GM12878 (cell line): ENCODE measurements at regions not wholly inside any gene's neighbourhood (a gene's known extent, or its start where the extent isn't known, plus 50 kb on each side); places are given as distances from the start of the nearest gene placed in this dataset.
"Not testable (repeated sequence)": the region's sequence is repeated elsewhere in the genome, so short reads cannot be mapped to it uniquely, and the experiment has no call there.

Experiments
- ATAC-seq: fragments of 200-7000 bp; cut with Tn5 transposase; 3 replicates; pipeline ENCODE4 v1.9.1; 2020; ENCODE audit warnings: mild to moderate bottlenecking, moderate library complexity
- BruUV-seq: library from RNA; stranded (reverse); fragments of 400-500 nt; replicated peaks from 2 replicates; lab custom pipeline; 2021; lab: Mats Ljungman, UMichigan
- CTCF ChIA-PET: fragments of 300-600 bp; sonication (Branson Sonifier 250); formaldehyde crosslinking; extraction: SDS; loops from one replicate; lab custom pipeline; 2021; ENCODE audit warnings: inconsistent platforms; lab: Yijun Ruan, JAX
- POLR2A ChIA-PET: fragments of 350-600 bp; formaldehyde crosslinking; extraction: SDS; loops from one replicate; lab custom pipeline; 2021; ENCODE audit warnings: inconsistent platforms; lab: Charles Lee
- RAD21 ChIA-PET: fragments of 300-600 bp; sonication (Branson Sonifier 250); formaldehyde crosslinking; loops from one replicate; lab custom pipeline; 2023; ENCODE audit warnings: antibody characterized with exemption; ENCODE audit not compliant: unreplicated experiment; lab: Charles Lee
- SMC1A ChIA-PET: fragments of 300-600 bp; sonication (Branson Sonifier 250); formaldehyde crosslinking; loops from one replicate; lab custom pipeline; 2023; ENCODE audit not compliant: unreplicated experiment, uncharacterized antibody; lab: Charles Lee
- DNase-seq: peaks from one replicate; pipeline ENCODE4 v3.0.0-alpha.2; 2011; ENCODE audit warnings: low read depth, low spot score
- FAIRE-seq: peaks from 3 replicates; lab custom pipeline; 2011; peaks lifted over from hg19 to GRCh38; lab: Jason Lieb, UNC
- H2AFZ ChIP-seq: 2 replicates; pipeline ENCODE4 v1.6.0; 2011; ENCODE audit warnings: low read depth, low read length, control low read depth; ENCODE audit not compliant: control insufficient read depth
- H3K27ac ChIP-seq: 2 replicates; pipeline ENCODE4 v1.5.1; 2011; ENCODE audit warnings: control low read depth; ENCODE audit not compliant: control insufficient read depth, insufficient read depth
- H3K27me3 ChIP-seq, 2 experiments: replicated peaks in 1 of 2; 2 replicates each; pipeline versions ENCODE4 v1.6.0 to v1.6.1; 2011; ENCODE audit warnings: low read length in 1 of 2; ENCODE audit not compliant: control insufficient read depth in 2 of 2, insufficient read depth in 2 of 2
- H3K36me3 ChIP-seq, 2 experiments: 2 replicates each; pipeline ENCODE4 v1.5.1; 2011; ENCODE audit warnings: low read length in 1 of 2; ENCODE audit not compliant: control insufficient read depth in 2 of 2, insufficient read depth in 2 of 2
- H3K4me1 ChIP-seq: 2 replicates; pipeline ENCODE4 v1.6.1; 2011; ENCODE audit warnings: mild to moderate bottlenecking, low read length, moderate library complexity, mixed read lengths; ENCODE audit not compliant: control insufficient read depth, insufficient read depth
- H3K4me2 ChIP-seq: 2 replicates; pipeline ENCODE4 v1.6.0; 2011; ENCODE audit warnings: control low read depth; ENCODE audit not compliant: control insufficient read depth, insufficient read depth
- H3K4me3 ChIP-seq: fragments of 200-600 bp; sonication (generic); 2 replicates; pipeline ENCODE4 v1.5.1; 2016
- H3K79me2 ChIP-seq: 2 replicates; pipeline ENCODE4 v1.6.0; 2011; ENCODE audit warnings: low read length; ENCODE audit not compliant: control insufficient read depth, insufficient read depth
- H3K9ac ChIP-seq: 2 replicates; pipeline ENCODE4 v1.8.0; 2011; ENCODE audit warnings: low read length, control low read depth, mixed read lengths; ENCODE audit not compliant: control insufficient read depth, insufficient read depth
- H3K9me3 ChIP-seq: replicated peaks from 3 replicates; pipeline ENCODE4 v1.5.1; 2011; ENCODE audit warnings: mild to moderate bottlenecking, low read length; ENCODE audit not compliant: control insufficient read depth, insufficient read depth
- H4K20me1 ChIP-seq: 2 replicates; pipeline ENCODE4 v1.6.0; 2011; ENCODE audit not compliant: control insufficient read depth, insufficient read depth
- CREB1 ChIP-seq: IDR thresholded peaks from 2 replicates; pipeline ENCODE4 v1.6.1; 2012; ENCODE audit warnings: low read depth, mild to moderate bottlenecking, inconsistent platforms
- DPF2 ChIP-seq: fragments of 450-650 bp; IDR thresholded peaks from 2 replicates; pipeline ENCODE4 v1.6.1; 2017; ENCODE audit warnings: mild to moderate bottlenecking
- EZH2 ChIP-seq: IDR thresholded peaks from 2 replicates; pipeline ENCODE4 v1.6.1; 2012; ENCODE audit warnings: low read depth, mild to moderate bottlenecking, control low read depth, inconsistent platforms, low read length, borderline replicate concordance; ENCODE audit not compliant: control insufficient read depth
- GABPA ChIP-seq: IDR thresholded peaks from 2 replicates; pipeline ENCODE4 v1.6.1; 2014; ENCODE audit warnings: antibody characterized with exemption, low read depth, mild to moderate bottlenecking, inconsistent platforms
- HDAC6 ChIP-seq: fragments of 200-600 bp; sonication (generic); IDR thresholded peaks from one replicate; pipeline ENCODE4 v1.8.0; 2017; ENCODE audit warnings: antibody characterized with exemption; ENCODE audit not compliant: unreplicated experiment
- IRF3 ChIP-seq: fragments of 450-650 bp; IDR thresholded peaks from 2 replicates; pipeline ENCODE4 v1.6.1; 2014; ENCODE audit warnings: mild to moderate bottlenecking
- NFYB ChIP-seq: IDR thresholded peaks from 2 replicates; pipeline ENCODE4 v1.6.1; 2011; ENCODE audit warnings: low read depth, mild to moderate bottlenecking, low read length, improper control_type of control experiment, moderate library complexity; ENCODE audit not compliant: insufficient read depth
- NR2C2 ChIP-seq: IDR thresholded peaks from 2 replicates; pipeline ENCODE4 v1.6.1; 2011; ENCODE audit warnings: borderline replicate concordance, low read depth; ENCODE audit not compliant: control insufficient read depth, insufficient read length
- TCF12 ChIP-seq: IDR thresholded peaks from 2 replicates; pipeline ENCODE4 v1.6.1; 2011; ENCODE audit warnings: low read depth, mild to moderate bottlenecking, low read length
- WRNIP1 ChIP-seq: IDR thresholded peaks from 2 replicates; pipeline ENCODE4 v1.6.1; 2011; ENCODE audit warnings: low read depth, low read length, improper control_type of control experiment, borderline replicate concordance
- ZBTB40 ChIP-seq: fragments of 450-650 bp; IDR thresholded peaks from 2 replicates; pipeline ENCODE4 v1.6.1; 2016; ENCODE audit warnings: mild to moderate bottlenecking, moderate library complexity, borderline replicate concordance
- WGBS: methylation state at CpG from one replicate; pipeline ENCODE4 v1.1.6; 2016; ENCODE audit warnings: low lambda C conversion rate; ENCODE audit not compliant: insufficient replicate concordance, insufficient coverage; ENCODE audit errors: missing lambda C conversion rate; 5-methylcytosine and 5-hydroxymethylcytosine counted together
- in situ Hi-C: fragments of 300-500 bp; cut with MboI; formaldehyde crosslinking; loops from 9 replicates; pipeline ENCODE4 v1.14.3; 2018; ENCODE audit warnings: mixed read lengths
- intact Hi-C: fragments of 100-400 bp; cut with micrococcal nuclease; formaldehyde crosslinking; loops from one replicate; pipeline ENCODE4 v1.14.2; 2022; ENCODE audit not compliant: unreplicated experiment

- H3K9ac ChIP-seq, H3K4me2 ChIP-seq, DNase-seq, FAIRE-seq, SMC1A ChIA-PET, POLR2A ChIA-PET, H2AFZ ChIP-seq, H3K36me3 ChIP-seq, H3K27ac ChIP-seq, H3K4me3 ChIP-seq, H3K9me3 ChIP-seq: not testable (repeated sequence)
- CTCF ChIA-PET: interaction anchor here (0.6 kb wide), 1 partner anchor 594 kb away, joined by 3 read pairs; no protein-coding TSS in a partner anchor
- 84% methylated on average over 14 of the region's 15 CpGs for WGBS
- peak; percentile 33; the same call in 1 of the 2 replicates for TF ChIP-seq NFYB
- TF ChIP-seq, all 136 proteins: peak for 1; not testable (repeated sequence) for 135
- intact Hi-C loops, ATAC-seq, BruUV-seq, H3K79me2 ChIP-seq, H4K20me1 ChIP-seq, H3K27me3 ChIP-seq, RAD21 ChIA-PET, in situ Hi-C loops, H3K4me1 ChIP-seq: not testable (repeated sequence)
These were observed 106.6 kb downstream of the FCRL5 start for GRCh38 chr1:157445616-157446140.

DNA sequence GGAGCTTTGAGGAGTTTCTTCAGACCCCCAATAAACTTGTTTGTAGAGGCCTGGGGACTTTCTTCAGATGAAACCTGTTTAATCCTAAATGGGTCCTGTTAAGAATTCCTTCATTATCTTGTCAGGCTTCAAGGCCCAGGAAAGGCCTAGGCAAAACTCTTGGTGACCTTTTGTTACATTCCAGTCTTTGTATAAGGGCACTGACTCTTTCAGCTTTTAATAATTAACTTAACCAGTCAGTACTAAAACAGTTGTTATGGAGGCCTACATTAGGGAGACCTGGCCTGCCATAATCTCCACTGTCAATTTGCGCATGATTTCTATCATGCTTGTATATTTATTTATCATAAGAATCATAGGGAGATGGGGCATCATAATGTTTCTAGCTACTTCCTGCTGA lies 110.2 kb downstream of the FCRL5 start:
- TF ChIP-seq HDAC6 (no peak), GABPA (no peak), IRF3 (no peak), EZH2 (no peak), NR2C2 (no peak), ZBTB40 (no peak), DPF2 (no peak), TCF12 (no peak), WRNIP1 (no peak), CREB1 (no peak)
- no peak overlapping the region for H2AFZ ChIP-seq
- H3K9ac ChIP-seq: no peak overlapping the region
- ChIA-PET POLR2A (interaction anchor here (0.7 kb wide), 1 partner anchor 32 kb away, joined by 3 read pairs; no protein-coding TSS in a partner anchor), RAD21 (no interaction called here), CTCF (interaction anchor here (1.0 to 1.2 kb wide), 2 partner anchors 38 to 72 kb away, joined by 3 read pairs; no protein-coding TSS in a partner anchor), SMC1A (interaction anchor here (1.4 kb wide), 1 partner anchor 42 kb away, joined by 5 read pairs; no protein-coding TSS in a partner anchor)
- FAIRE-seq: no peak
- no peak overlapping the region for H3K4me3 ChIP-seq
- WGBS: 94% methylated on average over 1 of the region's 1 CpG
- intact Hi-C loops: no loop called here
- H3K4me1 ChIP-seq: no peaks in the 10 kb centered on the region
- no peaks in the 10 kb centered on the region for H3K36me3 ChIP-seq
- ATAC-seq: no peak
- no peak for DNase-seq
- H3K4me2 ChIP-seq: no peak overlapping the region
- no peaks in the 10 kb centered on the region for H3K79me2 ChIP-seq
- H3K9me3 ChIP-seq: no peaks in the 10 kb centered on the region; the same call in 2 of the 3 replicates
- no TSS peak for BruUV-seq
- H3K27me3 ChIP-seq: no peaks in the 10 kb centered on the region; a peak in 2 of 4 replicates
- in situ Hi-C loops: no loop called here
- no peak overlapping the region for H3K27ac ChIP-seq
- H4K20me1 ChIP-seq: no peaks in the 10 kb centered on the region
